HG03280 (cell line): ENCODE measurements at regions not wholly inside any gene's neighbourhood (a gene's known extent, or its start where the extent isn't known, plus 50 kb on each side); places are given as distances from the start of the nearest gene placed in this dataset.
"Not testable (repeated sequence)": the region's sequence is repeated elsewhere in the genome, so short reads cannot be mapped to it uniquely, and the experiment has no call there.

ENCODE experiments used
- ATAC-seq: cut with Tn5 transposase; IDR thresholded peaks from one replicate; pipeline ENCODE4 v1.9.1; 2021; ENCODE audit warnings: mild to moderate bottlenecking, moderate library complexity; ENCODE audit not compliant: unreplicated experiment

DNA sequence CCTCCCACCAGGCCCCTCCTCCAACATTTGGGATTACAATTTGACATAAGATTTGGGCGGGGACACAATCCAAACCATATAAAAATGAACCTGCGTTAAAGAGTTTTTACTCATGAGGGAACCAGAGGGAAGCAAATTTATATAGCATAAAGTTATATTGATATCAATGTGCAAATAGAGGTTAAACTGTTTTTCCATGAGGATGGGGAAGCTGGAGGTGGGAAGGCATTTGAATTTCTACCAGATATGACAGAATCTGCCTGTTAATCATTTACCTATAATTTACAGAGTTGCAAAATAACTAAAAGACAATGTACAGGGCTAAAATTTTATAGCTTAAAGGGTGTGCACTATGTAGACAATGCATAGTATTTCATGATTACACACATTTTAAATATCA lies 322.0 kb upstream of the FKBP1C start:
- ATAC-seq: no peak

DNA sequence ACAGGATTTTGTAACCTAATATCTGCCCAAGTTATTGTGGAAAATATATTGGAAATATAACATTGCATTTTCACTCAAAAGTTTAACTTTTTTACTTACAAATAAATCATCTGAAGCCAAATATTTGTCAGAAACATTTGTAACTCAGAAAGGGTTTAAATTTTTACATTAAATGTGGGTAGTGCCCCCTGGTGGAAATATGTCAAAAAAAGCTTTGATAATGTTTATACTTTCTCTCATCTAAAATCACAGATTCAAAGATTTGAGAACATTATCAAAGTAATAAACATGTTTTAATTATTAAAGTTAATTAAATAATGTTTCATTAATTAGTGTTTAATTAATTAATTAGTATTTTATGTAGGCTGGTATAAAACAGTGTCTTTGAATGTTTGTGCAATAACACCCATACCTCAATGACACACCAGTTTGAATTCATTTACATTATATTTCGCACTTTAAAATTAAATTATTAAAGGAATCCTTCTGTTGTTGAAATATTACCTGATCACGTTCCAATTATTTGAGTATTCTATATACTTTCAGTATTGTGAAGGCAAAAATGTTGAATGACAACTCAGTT lies 320.1 kb upstream of the FKBP1C start:
- ATAC-seq: no peak

DNA sequence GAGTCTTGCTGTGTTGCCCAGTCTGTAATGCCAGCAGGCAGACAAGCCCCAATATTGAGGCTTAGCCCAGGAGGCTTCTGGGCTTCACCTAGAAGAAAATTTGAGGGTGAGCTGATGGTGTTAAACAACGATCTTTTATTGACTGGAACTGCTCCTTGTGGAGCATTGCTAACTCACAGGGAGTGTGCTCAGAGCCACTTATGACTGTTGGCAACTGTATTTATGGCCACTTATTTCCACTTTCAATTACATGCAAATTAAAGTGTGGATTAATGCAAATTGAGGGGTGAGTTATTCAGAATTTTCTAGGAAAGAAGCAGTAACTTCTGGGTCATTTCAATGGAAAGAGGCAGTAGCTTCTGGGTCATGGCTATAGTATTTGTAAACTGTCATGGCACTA lies 317.2 kb upstream of the FKBP1C start:
- no peak for ATAC-seq

DNA sequence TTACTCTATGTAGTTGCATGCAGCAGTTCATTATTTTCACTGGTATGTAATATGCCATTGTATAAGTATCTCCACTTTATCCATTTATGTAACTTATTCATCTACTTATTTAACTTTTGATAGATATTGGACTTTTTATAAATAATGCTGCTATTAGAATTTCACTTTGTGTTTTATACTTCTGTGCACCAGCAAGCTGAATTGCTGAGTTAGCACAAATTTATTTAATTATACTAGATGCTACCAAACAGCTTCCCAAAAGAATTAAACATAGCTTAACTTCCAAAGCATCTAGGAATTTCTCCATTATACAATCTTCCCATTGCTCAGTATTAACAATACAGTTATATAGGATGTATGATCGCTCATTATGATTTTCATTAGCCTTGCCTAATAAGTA lies 308.0 kb upstream of the FKBP1C start:
- no peak for ATAC-seq

DNA sequence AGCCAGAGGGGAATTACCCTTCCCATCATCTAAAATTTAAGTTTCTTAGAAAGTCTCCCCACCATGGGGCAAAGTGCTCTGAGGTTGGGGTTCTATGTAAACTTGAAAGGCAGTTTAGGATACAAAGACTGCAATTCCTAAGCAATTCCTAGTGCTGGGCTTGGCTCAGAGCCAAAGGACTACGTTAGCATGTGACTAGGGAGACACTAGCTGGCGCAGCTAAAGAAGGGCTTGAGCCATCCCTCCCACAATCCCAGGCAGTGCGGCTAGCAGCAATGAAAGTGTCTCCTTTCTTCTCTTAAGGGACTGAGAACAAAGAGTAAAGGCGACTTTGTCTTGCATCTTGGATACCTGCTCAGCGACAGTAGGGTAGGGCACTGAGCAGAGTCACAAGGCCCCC lies 306.6 kb upstream of the FKBP1C start:
- no peak for ATAC-seq

DNA sequence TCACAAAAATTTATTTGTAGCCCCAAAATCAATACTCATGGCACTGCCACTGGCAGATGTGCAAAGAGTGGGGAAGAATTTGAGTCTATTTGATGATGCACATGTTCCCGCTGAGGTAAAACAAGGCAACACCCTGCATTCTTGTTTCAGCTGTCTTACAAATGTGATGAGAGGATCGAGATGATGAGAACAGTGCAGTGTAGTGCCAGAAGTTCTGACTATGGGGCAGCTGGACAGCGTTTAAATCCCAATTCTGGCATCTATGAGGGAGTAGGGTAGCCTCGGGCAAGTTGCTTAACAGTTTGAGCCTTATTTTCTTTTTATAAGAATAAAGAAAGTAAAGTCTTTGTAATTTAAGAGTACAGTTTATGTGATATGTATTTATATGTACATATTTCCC lies 296.7 kb upstream of the FKBP1C start:
- no peak for ATAC-seq

DNA sequence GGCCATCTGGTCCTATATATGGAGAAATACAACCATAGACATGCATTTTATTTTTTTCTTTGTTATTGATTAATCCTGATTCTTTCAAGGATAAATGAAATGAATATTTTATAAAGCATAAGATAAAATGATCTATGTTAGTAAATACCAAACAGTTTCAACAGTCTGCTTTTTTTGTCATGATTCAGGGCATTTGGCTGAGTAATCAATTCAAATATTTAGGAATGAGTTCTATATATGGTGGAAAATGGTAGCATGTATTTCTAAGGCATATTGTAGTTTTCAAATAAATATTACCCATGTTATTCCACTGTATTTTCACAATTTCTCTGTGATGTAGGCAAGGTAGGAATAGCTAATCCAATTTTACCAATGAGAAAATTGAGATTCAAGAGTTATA lies 287.5 kb upstream of the FKBP1C start:
- no peak for ATAC-seq

DNA sequence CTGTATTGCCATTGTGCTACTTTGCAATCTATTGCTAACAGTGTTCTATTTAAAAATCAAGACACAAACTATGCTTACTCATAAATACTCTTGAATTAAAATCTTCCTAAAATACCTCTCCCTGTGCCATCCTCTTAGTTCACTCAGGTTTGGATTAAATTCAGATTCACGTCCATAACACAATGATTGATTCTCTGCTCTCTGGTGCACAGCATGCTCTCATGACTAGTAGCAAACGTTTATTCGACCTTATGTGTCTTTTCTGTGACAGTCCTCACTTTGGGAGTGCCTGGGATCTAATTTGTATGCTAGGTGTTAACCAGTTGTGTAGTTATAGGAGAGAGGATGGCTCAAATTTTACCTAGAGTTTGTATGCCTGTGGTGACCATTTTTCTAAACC lies 270.4 kb upstream of the FKBP1C start:
- no peak for ATAC-seq

DNA sequence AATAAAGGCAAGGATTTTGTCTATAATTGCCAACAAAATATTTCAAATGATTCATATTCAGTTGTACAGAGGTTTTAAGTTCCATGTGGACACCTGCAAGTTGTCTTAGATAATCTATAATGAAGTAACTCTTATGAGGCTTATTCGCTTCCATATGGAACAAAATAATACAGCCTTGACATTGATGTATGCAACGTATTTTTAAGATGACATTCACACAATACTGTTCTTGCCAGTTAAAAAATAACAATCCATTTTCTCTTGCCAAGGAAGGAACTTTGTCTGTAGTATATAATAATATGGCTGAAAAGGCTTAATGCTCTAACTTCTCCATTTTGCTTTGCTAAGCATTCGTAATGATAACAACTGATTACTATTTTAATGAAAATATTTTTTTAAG lies 269.3 kb upstream of the FKBP1C start:
- no peak for ATAC-seq

DNA sequence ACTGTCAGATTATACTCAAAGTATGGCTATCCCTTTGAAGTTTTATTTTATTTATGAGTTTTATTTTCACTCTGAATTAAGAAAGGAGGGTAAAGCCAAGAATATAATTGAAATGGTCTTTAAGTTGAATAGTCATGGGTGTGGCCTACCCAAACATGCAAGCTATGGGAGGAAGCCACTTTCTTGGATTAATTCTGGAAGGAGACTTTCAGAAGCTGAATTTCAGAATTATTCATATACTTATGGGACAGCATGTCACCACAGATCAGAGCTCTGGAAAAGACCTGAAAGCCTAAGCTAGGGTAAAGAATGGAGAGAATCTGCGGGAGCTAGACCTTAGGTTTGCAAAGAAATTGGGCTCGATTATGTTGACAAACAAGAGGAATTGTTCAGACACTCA lies 242.4 kb upstream of the FKBP1C start:
- no peak for ATAC-seq

DNA sequence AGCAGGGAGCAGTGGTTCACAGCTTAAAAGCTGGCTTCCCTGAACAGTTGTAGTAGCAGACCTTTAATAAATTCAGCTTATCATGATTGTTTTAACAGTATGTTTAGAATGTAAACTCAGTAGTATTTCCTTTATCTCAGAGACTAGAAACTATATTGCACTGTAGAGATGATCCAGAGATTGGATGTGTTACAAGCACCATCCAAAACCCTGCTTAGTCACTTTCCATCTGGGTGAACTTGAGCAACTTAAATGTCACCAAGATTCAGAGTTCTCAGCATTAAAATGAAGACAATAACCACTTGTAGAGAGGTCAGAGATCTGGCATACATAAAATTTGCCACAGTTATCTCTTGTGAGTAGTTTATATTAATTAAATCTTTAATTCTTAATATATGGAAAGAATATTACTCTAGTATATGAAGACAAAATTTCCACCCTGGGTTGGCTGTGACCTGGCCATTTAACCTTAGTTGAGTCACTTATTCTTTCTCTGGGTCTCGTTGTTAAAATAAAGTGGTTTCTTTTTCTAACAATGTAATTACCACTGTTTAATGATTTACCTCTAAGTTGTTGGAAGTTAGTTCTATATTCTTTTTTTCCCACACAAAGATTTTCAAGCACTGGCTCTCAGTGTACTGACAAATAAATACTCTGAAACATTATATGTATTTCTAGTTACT lies 239.2 kb upstream of the FKBP1C start:
- ATAC-seq: no peak

DNA sequence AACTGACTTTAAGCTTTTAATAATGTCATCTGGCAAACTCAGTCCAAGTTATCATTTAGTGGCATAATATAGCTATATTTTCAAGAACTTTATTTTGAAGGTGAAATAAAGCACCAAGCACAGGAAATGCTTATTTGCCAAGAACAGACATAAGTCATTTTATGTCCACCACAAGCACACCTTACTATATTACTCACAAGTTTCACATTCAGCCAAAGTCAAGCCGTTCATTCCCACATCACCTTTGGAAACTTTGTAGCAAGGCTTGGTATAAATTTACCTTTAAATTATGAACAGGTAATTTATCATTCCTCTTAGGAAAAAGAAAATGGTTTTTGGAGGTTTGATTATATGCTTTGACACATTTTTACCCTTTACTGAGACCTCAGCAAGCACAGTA lies 236.8 kb upstream of the FKBP1C start:
- ATAC-seq: no peak

DNA sequence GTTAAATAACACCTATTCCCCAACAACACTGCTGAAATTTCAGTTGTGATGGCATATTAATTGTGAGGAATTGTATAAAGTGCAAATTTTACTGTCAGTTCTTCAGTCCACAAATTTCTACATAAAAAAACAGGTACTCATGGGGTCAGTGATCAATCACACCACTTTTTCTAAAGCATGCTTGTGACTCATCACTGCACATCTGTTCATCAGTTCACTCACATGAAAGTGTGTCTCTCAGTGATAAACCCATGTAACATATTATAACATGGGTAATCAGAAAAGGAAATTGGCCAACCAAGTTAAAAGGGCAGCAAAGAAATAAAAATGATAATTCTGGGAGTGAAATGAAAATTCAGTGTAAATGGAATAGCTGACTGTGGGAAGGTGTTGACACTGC lies 234.7 kb upstream of the FKBP1C start:
- no peak for ATAC-seq

DNA sequence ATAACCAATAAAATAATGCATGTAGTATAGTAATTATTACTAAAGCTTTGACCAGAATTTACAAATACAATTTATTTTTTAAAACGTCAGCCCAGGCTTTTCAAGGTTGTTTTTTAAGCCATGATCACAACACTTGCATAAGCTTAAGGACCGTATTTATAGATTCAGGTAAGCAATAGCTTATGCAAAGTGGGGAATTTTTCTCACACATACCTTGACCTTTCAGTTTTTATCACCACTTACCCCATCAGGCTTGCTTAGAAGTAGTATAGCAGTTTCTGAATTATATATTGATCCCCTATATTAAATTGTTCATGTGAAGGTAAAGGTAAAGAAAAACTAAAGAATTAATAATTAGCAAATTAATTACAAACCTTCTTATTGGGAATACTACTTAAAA lies 232.3 kb upstream of the FKBP1C start:
- ATAC-seq: no peak

DNA sequence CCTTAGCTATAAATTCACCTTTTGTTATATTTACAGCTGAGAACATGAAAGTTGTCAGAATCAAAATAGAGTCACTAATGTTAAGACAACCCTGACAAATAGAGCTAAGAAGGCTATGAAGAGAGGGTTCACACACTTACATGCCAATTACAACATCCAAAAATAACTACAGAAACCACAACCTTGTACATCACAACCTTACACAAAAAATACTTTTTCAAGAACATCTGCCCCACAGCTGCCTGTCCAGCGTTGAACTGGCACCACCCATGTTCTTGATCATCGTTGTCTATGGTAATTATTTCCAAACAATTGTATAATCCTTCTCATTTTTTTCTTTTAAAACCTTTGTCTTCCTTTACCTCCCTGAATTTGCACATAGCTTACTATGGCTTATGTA lies 231.2 kb upstream of the FKBP1C start:
- ATAC-seq: no peak

DNA sequence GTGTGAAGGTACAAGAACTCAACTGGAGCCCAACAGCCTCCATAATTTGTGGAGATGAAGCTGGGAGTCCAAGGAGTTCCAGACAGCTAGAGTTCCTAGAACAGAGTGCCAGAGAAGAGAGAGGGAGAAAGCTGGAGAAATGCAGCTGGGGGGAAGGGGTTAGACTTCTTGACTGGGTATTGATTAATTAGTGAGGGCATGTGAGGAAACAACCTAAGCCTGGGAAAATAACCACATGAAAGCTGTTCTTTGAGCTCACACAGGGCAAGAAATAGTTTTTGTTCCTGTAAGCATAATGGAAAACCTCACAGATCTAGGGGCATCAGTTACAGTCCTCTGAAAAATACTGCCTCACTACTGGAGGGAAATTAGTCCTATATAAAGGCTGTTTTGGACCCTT lies 230.5 kb upstream of the FKBP1C start:
- no peak for ATAC-seq

DNA sequence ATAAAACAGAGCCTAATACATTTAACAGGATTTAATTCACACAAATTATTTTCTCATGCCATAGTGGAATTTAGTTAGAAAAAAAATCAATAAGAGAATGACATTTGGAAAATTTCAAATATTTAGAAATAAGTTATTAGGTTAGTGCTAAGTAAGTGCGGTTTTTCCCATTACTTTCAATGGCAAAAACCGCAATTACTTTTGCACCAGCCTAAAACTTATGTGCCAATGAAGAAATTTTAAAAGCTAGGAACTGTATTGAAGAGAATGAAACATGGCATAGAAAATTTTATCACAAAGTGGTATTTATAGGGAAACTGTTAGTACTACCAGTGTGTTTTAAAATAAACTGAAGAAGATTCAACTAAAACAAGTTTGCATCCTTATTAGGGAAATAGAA lies 228.3 kb upstream of the FKBP1C start:
- ATAC-seq: no peak

DNA sequence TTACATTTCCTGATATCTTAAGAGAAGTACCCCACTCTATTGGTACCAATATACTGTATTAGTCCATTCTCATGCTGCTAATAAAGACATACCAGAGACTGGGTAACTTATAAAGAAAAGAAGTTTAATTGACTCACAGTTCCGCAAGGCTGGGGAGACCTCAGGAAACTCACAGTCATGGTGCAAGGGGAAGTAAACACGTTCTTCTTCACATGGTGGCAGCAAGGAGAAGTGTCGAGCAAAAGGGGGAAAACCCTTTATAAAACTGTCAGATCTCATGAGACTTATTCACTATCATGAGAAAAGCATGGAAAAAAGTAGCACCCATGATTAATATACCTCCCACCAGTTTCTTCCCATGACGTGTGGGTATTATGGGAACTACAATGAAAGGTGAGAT lies 219.6 kb upstream of the FKBP1C start:
- not testable (repeated sequence) for ATAC-seq

DNA sequence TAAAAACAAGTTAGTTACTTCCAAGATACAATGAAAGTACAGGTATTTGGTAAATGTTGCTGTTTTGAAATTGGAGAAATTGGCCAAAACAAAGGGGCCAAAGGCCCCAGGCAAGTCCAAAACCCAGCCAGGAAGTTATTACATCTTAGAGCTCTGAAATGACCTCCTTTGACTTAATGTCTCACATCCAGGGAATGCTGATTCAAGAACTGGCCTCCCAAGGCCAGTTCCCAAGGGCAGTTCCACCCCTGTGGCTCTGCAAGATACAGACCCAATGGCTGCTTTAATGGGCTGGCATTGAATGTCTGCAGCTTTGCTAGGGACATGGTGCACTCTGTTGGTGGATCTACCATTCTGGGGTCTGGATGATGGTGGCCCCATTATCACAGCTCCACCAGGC lies 217.3 kb upstream of the FKBP1C start:
- ATAC-seq: no peak

DNA sequence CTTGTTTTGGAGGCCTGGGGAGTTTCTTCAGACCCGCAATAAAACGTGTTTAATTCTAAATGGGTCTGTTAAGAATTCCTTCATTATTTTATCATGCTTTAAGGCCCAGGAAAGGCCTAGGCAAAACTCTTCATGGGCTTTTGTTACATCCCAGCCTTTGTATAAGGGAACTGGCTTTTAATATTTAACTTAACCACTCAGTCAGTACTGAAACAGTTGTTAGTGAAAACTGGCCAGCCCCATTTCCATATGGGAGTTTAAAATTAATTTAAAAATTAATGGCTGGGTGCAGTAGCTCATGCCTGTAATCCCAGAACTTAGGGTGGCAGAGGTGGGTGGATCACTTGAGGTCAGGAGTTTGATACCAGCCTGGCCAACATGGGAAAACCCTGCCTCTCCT lies 213.2 kb upstream of the FKBP1C start:
- ATAC-seq: no peak

DNA sequence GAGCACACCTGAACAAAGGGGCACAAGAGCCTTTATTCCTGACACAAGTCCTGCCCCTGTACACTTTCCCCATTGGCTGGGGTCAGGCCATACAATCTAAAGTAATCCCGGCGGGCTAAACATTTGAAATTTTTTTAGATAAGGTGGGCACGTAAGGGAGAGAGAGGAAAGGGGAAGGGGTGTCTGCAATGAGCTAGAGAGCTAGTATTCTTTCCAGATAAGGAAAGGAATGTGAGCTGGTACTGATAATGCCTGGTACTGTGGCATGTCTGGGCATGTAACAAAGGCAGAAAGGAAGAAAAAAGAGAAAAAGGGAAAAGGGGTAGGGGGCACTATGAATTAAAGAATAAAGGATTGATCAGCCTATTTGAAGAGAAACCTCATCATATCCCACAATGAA lies 212.0 kb upstream of the FKBP1C start:
- ATAC-seq: not testable (repeated sequence)

DNA sequence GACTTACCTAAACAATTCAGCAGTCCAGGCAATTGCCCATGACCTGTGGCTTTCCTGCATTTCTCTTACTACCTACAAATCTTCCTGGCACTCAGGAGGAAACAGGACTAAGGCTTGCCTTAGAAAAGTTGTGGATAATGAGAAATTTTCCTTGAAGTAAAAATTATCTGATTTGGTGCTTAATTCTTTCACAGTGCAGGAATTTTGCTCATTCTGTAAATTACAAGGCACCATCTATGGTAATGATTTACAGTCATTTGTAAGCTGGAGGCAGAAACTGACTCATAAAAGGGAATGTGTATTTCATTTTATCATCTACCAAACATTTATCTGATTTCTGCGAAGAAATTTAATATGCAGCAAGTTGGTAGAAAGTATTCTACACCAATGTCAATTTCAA lies 211.5 kb upstream of the FKBP1C start:
- no peak for ATAC-seq

DNA sequence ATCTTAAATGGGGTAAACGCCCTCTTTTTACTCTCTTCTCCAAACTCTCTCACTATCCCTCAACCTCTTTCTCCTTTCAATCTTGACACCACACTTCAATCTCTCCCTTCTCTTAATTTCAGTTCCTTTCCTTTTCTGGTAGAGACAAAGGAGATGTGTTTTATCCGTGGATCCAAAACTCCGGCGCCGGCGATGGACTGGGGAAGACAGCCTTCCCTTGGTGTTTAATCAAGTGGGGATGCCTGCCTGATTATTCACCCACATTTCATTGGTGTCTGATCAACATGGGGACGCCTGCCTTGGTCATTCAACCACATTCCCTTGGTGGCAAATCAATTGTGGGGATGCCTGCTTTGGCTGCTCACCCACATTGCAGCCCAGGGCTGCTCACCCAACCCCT lies 205.3 kb upstream of the FKBP1C start:
- ATAC-seq: not testable (repeated sequence)
